ENCODE measurements at regions not wholly inside any gene's neighbourhood (a gene's known extent, or its start where the extent isn't known, plus 50 kb on each side); places are given as distances from the start of the nearest gene placed in this dataset.

- TF ChIP-seq, protein P1, sequence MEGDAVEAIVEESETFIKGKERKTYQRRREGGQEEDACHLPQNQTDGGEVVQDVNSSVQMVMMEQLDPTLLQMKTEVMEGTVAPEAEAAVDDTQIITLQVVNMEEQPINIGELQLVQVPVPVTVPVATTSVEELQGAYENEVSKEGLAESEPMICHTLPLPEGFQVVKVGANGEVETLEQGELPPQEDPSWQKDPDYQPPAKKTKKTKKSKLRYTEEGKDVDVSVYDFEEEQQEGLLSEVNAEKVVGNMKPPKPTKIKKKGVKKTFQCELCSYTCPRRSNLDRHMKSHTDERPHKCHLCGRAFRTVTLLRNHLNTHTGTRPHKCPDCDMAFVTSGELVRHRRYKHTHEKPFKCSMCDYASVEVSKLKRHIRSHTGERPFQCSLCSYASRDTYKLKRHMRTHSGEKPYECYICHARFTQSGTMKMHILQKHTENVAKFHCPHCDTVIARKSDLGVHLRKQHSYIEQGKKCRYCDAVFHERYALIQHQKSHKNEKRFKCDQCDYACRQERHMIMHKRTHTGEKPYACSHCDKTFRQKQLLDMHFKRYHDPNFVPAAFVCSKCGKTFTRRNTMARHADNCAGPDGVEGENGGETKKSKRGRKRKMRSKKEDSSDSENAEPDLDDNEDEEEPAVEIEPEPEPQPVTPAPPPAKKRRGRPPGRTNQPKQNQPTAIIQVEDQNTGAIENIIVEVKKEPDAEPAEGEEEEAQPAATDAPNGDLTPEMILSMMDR (IDR thresholded peaks at IDR 0.05; ENCODE audit: control extremely low read depth, extremely low read depth, low read depth, missing control alignments) = no peak
- no peak for DNase-seq (ENCODE audit: extremely low spot score)
- ChIA-PET POLR2A (no interaction called here), CTCF (interaction anchor here (0.8 to 7.8 kb wide), 8 partner anchors 11 to 108 kb away, joined by 4 to 106 read pairs (median 17); no protein-coding TSS in a partner anchor)
These were observed 73.9 kb upstream of the WWC1 start for GRCh38 chr5:168217497-168217896.

GRCh38 chr5:168218746-168219145, 72.7 kb upstream of the WWC1 start:
- CTCF ChIA-PET = interaction anchor here (1.1 to 7.8 kb wide), 19 partner anchors 9 to 498 kb away, joined by 3 to 106 read pairs (median 13); no protein-coding TSS in a partner anchor
- no peak for DNase-seq (ENCODE audit: extremely low spot score)
- POLR2A ChIA-PET = no interaction called here
- TF ChIP-seq, protein P1 (IDR thresholded peaks at IDR 0.05; ENCODE audit: control extremely low read depth, extremely low read depth, low read depth, missing control alignments) = no peak

DNA sequence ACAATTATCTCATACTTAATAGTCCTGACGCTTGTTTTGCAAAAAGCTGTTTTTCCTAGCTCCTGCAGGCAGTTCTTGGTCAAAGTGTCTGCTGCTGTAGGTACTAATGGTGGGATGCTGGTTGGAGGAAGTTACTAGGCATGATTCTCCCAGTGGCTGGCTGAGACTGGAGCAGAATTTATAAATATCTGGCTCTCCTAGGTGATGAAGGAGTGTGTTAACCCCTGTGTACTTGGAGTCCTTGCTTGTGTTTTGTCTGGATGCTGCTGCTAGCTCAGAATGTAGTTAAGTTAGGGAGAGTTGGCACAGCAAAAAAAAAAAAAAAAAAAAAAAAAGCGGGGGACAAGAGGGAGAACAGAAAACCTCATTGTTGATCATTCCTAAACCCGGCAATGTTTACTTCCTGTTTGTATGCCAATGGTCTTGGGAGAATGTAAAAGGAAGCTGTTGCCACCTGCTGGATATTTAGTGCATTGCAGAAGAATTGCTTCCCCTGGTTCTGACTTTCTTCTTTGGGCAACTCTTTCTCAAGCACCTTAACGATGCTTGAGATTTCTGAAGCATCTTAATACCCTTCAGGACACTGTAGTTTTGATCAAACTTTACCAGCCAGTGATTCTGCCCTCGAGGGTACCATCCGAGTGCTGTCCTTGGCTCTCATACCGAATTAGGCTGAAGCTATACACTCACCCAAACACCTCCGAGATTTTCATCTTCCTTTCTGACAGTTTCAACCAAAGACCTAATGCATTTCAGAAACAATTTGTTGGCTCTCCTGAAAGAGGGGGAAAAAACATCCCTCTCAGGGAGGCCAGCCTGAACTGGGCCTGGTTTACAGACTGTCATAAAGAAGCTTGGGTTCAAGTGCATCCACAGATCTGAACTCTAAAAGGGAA, 71.7 kb upstream of the WWC1 start:
- TF ChIP-seq, protein P1 (IDR thresholded peaks at IDR 0.05; ENCODE audit: control extremely low read depth, extremely low read depth, low read depth, missing control alignments) = peak; percentile 89
- ChIA-PET POLR2A (interaction anchor here (0.6 kb wide), 1 partner anchor 22 kb away, joined by 3 read pairs; no protein-coding TSS in a partner anchor), CTCF (interaction anchor here (0.6 to 7.8 kb wide), 45 partner anchors 9 to 963 kb away, joined by 3 to 106 read pairs (median 5); no protein-coding TSS in a partner anchor)
- DNase-seq (ENCODE audit: extremely low spot score) = peak; percentile 76

GRCh38 chr5:168224085-168224484, 67.4 kb upstream of the WWC1 start:
- DNase-seq (ENCODE audit: extremely low spot score) = no peak
- TF ChIP-seq, protein P1 (IDR thresholded peaks at IDR 0.05; ENCODE audit: control extremely low read depth, extremely low read depth, low read depth, missing control alignments) = no peak
- POLR2A ChIA-PET = no interaction called here
- CTCF ChIA-PET = interaction anchor here (0.6 to 1.6 kb wide), 1 partner anchor 110 kb away, joined by 3 read pairs; no protein-coding TSS in a partner anchor

DNA sequence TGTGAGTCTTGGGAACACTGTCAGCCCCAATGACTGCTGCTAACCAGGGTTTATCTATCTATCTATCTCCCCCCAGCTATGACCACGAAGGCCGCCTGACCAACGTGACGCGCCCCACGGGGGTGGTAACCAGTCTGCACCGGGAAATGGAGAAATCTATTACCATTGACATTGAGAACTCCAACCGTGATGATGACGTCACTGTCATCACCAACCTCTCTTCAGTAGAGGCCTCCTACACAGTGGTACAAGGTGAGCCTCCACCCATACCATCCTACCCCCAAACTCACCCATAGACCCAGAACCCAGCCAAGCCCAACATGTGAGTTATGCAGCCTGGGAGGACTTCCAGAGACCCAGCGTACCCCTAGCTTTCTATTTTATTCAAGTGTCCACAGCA, 65.4 kb upstream of the WWC1 start:
- POLR2A ChIA-PET = no interaction called here
- no peak for DNase-seq (ENCODE audit: extremely low spot score)
- TF ChIP-seq, protein P1 (IDR thresholded peaks at IDR 0.05; ENCODE audit: control extremely low read depth, extremely low read depth, low read depth, missing control alignments) = no peak
- CTCF ChIA-PET = interaction anchor here (4.5 kb wide), 1 partner anchor 7 kb away, joined by 20 read pairs; no protein-coding TSS in a partner anchor

DNA sequence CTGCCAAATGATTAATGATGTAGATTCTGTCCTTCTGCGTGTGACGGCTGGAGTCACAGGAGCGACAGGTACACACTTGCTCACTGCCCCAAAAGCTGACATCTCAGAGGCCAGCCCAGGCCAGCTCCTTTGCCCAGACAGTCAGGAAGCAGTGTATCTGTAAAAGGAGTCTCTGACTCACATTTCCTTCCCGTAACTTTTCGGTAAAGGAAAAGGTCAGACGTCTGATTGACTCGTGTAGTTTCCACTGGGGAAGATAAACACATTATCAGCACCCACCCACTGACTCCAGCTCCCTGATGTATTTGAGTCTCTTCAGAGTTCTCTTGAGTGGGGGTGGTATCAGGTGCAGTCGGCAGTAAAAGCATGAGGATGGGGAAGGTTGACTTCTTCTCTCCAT, 64.4 kb upstream of the WWC1 start:
- CTCF ChIA-PET = interaction anchor here (4.5 kb wide), 1 partner anchor 8 kb away, joined by 20 read pairs; no protein-coding TSS in a partner anchor
- POLR2A ChIA-PET = no interaction called here
- TF ChIP-seq, protein P1 (IDR thresholded peaks at IDR 0.05; ENCODE audit: control extremely low read depth, extremely low read depth, low read depth, missing control alignments) = no peak
- no peak for DNase-seq (ENCODE audit: extremely low spot score)

Data from GM10248 (cell line).